Fibroblast of skin of left biceps (primary cell): ENCODE measurements at regions not wholly inside any gene's neighbourhood (a gene's known extent, or its start where the extent isn't known, plus 50 kb on each side); places are given as distances from the start of the nearest gene placed in this dataset.

Source experiments
- DNase-seq, 2 experiments: peaks; one replicate each; pipeline ENCODE4 v3.0.0-alpha.2; 2013; ENCODE audit warnings: low read depth in 2 of 2

DNA sequence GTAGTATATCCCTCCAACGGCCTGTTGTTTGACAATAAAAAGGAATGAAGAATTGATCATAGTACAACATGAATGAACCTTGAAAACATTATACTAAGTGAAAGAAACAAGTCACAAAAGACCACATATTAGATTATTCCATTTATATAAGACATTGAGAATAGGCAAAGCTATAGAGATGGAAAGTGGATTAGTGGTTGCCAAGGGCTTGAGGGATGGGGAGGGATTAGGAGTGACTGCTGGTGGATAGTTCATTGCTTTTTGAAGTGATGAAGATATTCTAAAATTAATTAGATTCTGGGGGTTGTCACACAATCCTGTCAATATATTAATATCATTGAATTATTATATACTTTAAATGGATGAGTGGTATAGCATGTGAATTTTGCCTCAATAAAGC lies 142.5 kb upstream of the DPT start:
- DNase-seq, result no peak

DNA sequence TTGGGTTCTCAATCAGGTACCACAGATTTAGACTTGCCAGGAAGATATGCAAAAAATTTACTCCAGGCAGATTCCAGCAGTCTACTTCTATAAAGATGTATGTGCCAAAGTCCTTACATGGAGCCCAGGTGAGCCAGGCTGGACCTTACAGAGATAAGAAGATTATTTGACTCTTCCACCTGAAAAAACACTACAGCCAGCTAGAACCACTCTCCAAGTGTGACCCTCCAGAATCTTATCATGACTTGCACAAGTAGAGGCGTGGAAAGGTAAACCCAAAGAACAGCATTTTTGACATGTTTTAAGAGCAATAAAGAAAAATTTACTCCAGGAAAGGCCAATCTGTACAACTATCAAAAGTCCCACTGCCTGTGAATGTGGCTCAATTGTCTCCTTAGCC lies 146.8 kb upstream of the DPT start:
- DNase-seq, result no peak

DNA sequence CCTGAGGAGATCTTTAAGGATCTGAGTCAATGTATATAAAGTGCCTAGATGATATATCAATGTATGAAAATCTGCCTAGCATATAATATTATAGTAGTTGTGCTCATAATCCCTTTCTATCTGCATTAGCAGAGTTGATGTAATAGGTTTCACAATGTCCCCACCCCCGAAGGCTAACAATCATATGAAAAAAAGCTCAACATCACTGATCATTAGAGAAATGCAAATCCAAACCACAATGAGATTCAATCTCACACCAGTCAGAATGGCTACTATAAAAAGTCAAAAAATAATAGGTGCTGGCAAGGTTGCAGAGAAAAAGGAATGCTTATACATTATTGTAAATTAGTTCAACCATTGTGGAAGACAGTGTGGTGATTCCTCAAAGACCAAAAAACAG lies 147.8 kb upstream of the DPT start:
- no peak for DNase-seq

DNA sequence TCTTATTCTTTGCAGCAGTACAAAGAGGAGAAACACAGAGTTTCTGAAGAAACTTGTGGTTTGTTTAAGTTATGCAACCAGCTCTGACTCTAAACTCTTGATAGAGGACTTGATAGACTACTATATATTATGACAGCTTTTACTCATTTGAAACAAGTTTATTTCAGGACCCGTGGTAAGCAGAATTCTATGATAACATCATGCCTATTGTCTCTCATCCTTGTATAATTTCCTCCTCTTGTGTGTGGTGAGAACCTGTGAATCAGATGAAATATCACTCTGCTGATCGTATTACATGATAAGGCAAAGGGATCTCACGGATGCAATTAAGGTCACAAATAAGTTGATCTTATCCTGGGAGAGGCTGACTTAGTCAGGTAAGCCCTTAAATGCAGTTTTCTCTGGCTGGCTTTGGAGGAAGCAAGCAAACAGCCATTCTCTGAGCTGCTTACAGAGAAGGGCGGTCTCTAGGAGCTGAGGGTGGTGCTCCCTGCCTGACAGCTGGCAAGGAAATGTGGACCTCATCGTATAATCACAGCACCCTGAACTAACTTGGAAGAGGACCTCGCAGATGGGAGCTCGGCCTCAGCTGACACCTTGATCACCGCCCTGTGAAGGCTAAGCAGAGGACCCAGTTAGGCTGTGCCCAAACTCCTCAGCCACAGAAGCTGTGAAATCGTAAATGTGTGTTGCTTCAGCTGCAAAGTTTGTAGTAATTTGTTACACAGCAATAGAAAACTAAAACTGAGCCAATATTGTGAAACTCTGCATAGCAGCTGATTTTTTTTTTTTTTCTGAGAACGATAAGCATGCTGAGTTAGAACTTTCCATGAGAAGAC lies 151.1 kb upstream of the DPT start:
- no peak for DNase-seq

DNA sequence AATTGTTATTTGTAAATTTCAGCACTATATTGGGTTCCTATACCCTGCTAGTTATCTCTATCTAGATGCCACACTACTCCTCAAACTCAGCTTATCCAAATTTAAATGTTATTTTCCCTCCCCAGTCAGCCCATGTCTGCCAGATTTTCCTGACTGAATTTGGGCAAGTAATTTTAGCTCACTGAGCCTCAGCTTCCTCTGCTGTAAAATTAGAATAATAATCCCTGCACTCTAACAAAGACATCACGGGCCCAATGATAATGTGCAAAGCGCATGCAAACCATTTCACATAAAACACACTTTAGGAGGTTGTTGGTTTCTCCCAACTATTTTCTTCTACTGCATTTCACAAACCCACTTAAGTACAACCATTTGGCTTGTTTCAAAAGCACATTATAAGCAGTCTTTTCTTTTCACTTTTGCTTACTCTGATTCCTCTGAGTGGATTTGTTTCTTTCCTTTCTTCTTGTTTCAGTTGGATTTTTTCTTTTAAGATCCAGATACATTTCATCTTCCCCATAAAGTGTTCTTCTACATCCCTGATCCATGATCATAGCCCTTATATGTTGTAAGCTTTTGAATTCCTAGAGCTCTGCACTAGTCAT lies 152.8 kb upstream of the DPT start:
- DNase-seq, result no peak

DNA sequence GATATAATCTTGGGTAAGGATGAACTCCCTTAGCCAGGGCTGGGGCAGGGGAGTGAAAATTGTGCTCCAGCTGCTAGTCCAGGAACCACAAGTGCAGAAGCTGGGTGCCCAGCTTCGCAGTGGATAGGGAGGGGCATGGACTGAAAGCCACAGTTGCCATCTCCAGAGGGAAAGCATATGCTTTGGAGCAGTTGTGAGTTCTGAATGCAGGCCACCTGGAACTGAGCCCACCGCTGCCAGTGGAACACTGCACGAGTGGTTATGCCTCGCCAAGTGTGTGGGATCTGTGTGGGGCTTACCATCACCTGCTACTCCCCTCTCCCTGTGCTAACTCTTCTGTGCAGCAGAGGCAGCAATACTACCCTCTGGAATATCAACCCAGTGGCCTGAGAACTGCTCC lies 158.4 kb upstream of the DPT start:
- DNase-seq, result no peak

DNA sequence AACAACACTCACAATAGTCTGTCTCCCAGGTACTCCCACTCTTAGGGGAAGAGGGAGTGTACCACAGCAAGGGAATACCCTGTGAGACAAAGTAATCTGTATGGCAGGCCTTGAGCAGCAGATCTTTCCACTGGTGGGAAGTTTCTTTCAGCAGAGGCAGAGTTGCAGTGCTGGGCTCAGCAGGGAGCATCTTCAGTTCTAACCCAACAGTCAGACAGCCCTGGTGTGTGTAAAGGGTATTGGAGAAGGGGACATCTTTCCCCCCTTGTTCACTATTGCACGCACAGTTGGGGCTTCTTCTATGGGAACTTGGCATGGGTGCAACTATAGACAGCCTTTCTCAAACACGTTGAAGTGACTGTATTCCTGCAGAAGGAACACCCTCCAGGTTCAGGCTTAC lies 159.4 kb upstream of the DPT start:
- no peak for DNase-seq

DNA sequence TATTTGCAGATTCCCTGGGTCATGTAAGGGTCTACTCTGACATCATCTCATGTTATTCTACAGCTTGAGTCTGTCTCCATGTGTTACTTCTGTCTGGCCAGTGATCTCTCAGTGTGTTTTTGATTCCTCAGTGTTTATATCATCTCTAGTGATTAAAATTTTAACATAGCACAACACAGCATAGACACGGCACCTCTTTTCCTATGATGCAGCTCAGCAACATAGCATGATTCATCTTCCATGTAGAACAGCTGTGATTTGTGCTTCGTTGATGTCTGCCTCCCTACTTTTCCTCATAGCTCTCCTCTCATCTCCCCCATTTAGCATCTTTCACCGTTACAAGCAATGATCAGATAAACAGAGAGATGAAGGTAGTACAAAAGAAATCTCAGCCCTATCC lies 163.9 kb upstream of the DPT start:
- DNase-seq, result no peak

DNA sequence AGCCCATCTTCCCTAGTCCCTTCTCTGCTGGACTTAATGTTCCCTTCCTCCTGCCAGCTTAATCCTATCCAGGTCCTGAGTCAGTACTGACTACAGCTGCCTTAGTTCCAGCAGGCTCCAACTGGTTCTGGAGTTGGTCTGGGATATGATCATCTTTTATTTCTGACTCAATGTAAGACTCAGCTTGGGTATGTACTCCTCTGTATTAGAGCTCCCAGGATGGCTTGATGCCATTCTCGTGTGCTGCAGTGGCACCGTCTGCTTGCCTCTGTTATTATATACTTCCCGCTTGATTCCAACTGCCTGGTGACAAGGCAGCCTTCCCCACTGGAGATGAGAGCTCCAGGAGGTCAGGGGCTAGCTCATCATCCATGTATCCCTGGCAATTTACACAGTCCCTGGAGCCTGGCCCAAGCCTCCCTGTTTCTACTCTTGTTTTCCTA lies 164.4 kb upstream of the DPT start:
- no peak for DNase-seq

DNA sequence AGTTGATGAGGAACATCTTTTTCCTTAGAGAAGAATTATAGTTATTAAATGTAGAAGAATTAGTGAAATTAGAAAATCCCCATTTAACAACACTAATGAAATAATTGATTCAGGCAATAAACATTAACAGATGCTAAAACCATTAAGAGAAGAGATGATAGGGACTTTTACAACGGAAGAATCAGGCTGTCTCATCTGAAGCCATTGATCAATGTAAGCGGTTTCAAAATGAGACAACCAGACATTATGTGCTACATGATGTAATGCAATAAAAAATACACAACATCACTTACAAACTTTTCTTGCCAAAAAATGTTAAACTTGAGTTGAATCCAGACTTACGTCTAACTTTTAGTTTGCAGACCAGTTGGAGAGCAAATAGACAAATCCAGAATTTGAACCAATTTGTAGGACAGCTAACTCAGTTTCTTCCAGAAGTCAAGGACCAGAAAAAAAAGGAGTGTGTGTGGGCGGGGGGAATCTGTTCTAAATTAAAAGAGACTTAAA lies 165.4 kb upstream of the DPT start:
- no peak for DNase-seq

DNA sequence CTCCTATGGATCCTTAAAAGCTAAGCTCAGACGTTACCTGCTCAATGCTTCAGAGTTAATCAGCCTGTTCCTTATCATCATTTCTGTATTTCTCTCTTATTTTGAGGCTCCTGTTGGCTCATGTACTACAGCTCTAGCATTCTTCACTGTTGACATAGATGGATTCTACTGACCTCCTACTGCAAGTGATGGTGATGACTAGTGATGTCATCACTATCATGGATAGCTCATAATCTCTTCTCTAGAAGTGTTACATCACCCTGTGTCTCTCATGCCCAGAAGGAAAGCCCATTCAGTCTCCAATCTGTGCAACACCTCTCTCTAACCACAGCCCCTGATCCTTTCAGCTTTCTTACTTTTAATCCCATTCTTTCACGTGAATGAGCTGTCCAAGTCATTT lies 168.2 kb upstream of the DPT start:
- DNase-seq, result no peak

DNA sequence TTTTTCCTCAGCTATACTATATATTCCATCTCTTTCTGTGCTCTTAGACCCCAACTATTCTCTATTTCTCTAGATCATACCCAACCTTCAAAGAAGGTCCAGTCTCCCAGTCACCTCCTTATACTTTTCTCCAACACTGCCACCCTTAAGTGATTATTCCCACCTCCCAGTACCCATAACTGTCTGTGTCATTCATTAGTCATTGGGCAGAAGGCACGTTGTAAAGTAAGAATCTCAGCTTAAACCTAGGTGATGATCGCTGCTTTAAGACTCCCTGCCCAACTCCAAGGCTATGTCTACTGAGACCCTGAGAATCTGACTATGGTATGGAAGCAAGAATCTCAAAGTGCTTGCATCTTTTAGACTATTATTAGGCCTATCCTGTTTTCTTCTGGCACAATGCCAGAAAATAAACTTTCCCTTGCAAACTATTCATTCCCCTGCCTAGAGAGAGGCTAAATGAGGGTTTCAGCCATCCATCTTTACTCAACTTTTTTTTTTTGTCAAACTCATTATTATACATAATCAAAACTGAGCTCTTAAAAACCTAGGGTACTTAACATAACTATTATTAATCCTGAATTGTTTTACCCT lies 174.3 kb upstream of the DPT start:
- DNase-seq, result no peak

DNA sequence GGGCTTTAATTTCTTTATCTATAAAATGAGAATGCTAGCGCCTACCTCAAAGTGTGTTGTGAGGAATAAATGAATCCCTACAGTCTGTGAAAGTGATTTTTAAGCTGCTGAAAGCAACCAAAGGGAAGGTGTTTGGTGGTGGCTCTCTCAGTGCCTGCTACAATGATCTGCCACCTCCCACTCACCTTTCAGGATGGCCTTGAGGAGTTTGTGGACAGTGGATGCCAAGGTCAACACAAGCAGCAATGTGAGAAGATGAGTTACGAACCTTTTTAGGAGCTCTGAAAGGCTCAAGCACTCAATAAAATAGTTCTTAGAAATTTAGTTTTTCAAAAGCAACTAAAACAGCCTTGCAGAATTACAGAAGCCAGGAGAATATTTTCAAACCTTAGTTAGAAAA lies 176.6 kb upstream of the DPT start:
- DNase-seq, result no peak

DNA sequence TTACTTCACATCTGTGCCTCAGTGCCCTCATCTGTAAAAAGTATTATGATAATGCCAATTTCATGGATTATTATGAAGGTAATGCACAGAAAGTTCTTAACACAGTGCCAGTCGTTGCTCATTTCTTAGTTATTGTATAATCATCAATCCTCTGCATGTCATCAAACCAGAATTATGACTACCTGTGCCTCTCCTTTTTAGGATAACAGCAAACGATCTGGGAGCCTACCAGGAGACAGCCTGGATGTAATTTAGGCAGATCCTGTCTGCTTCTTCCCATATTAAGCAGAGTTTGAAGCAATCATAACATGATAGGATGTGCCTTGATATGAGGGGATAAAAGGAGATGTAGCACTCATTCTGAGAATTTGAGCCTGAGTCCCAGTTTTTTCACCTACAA lies 177.4 kb upstream of the DPT start:
- no peak for DNase-seq

DNA sequence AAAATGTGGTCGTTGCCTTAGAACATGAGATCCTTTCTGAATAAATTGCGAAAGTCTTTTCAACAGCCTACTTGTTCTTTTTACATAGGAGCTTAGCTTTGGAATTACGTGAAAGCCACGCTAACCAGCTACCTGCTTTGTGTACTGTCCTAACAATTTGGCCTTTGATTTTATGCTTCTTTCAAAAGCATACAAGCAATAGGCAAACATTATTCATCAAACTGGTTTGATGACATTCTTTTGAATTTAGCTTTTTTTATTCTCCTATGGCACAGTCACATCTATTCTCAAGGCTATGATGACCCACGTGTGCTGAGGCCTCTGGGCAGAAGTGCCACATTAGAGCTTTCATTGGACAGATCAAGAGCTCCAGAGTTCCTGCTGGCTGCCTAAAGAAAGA lies 178.0 kb upstream of the DPT start:
- no peak for DNase-seq

DNA sequence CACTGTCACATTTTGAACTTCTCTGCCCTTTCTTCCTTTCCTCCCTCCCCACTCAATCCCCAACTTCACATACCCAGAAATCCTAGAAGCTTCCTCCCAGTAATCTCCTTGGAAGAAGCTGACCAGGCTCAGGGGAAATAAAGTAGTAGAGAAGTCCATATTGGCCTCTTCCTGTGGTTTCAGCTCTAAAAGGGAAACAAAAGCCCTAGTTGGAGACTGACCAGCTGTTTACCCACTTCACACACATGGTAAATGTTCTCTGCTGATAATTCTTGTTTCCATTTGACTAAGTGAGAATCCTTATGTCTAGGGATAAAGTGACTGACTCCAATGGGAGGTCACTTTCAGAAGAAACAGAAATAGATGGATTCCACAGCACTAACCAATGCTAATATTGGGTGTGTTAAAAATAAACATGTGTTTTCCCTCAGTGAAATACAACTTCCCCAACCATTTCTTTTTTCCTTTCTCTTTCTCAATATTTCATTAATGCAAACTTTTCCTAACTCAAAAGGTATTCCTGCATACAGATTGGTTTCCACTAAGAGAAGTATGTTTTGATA lies 178.9 kb upstream of the DPT start:
- no peak for DNase-seq

DNA sequence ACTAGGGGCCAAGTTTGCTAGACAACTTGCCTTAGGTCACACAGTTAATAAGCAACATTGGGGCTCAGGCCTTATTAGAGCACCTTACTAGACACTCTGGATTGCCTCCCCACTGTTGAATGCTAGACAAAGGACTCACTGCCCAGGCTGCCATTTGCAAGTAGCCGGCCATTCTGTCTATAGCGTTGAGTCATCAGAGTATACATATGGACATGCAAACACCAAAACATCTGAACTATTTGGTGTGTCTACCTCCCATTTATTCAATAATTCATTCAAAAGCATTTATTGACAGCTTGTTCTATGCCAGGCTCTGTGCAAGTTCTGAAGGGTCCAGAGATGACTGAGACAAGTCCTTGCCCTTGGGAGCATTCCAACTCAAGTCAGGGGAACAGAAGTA lies 181.4 kb upstream of the DPT start:
- no peak for DNase-seq

DNA sequence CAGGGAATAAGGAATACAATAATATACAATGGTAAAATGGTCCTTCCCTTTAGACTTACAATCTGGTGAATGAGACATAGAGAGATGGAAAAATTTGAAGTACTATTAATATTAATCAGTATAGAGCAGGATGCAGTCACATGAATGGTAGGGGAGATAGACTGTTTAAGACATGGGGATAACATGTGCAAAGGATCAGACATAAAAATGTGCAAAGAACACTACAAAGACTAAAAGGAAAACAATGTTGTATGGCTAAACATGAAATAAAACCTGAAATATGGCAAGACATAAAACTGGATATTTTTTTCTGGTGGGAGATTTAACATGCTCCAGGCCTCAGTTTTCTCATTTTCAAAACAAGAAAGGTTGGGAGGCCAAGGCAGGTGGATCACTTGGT lies 182.4 kb upstream of the DPT start:
- no peak for DNase-seq

DNA sequence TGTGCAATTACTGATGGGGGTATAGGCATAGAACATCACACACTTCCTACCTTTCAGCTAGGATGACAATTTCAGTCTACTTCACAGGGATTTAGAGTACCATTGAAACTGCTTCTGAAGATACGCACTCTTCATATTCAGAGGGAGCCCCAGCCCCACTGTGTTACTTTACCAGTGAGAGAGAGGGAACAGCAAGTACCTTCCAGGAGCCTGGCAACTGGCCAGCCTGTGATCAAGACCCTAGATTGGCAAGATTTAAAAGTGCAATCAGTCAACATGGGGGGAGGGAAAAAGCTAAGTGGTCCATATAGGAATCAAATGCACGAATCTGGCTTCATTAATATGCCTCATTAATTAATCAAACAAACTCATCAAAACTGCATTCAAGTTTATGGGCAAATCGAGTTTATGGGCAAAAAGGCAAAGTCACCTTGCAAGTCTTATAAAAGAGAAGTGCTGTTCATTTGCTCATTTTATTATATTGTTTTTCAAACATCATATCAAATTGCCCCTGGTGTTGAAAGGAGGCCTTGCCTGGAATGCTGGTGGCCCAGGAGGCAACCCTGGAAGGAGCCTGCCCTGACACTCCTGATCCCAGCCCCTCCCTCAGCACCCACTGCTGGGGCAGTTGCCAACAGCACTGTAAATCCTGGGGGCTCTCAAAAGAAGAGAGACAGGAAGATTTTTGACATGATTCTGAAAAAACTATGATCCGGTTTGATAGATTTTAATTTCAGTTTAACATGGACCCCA lies 184.9 kb upstream of the DPT start:
- DNase-seq, result no peak

DNA sequence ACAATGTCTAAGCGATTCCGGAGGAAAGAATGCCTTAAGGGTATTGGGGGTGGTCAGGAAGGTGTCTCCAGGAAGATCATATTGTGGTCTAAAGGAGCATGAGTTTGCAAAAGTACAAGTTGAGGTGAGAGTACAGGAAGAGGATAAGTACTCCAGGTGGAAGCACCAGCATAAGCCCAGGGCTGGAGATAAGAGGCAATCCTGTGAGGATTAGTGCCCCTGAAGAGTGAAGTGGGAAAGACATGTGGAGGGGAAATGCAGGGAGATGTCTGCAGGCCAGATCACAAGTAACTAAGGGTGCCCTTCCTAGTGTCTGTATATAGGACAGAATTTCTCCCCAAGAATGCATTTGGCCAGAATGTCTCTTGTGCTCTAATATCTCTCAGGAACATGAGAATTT lies 188.3 kb upstream of the DPT start:
- no peak for DNase-seq

DNA sequence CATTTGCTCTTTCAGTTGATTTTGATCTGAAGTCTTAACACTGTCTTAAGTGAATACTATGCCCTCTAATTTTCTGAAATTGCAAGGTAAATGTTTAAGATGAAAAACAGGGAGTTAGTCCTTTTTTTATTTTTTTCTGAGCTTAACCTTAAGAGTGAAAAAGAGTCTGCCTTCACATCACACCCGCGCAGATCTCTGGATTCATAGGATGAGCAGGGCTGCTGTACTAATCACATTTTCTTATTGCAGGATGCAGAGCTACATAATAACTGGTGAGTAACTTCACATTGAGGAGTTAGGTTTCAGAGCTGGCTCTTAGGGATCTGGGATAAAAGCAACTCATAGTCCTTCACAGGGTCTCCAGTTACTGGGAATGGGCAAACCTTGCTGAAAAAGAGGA lies 188.7 kb upstream of the ATP1B1 start:
- no peak for DNase-seq
